Frontal cortex (tissue), 3 donors: ENCODE measurements at regions not wholly inside any gene's neighbourhood (a gene's known extent, or its start where the extent isn't known, plus 50 kb on each side); places are given as distances from the start of the nearest gene placed in this dataset.

Source experiments
- DNase-seq, 2 donors: peaks; one replicate each; pipeline ENCODE4 v3.0.0; 2012; ENCODE audit warnings: low spot score in 2 of 2
- FAIRE-seq: peaks from 2 replicates; lab custom pipeline; 2012; peaks lifted over from hg19 to GRCh38; lab: Jason Lieb, UNC
- donor health status: control.
- donor health status: control.
- donor health status: control.

- DNase-seq: no peak
- FAIRE-seq: no peak
These were observed 361.4 kb downstream of the CBLL2 start for GRCh38 chrX:22634083-22634482.

GRCh38 chrX:22634751-22635150 is 362.0 kb downstream of the CBLL2 start:
- FAIRE-seq (no peak), DNase-seq (no peak)

- DNase-seq (no peak), FAIRE-seq (no peak)
These were observed 351.5 kb upstream of the DDX53 start for GRCh38 chrX:22648281-22648680.

- FAIRE-seq (no peak), DNase-seq (no peak)
These were observed 349.1 kb upstream of the DDX53 start for GRCh38 chrX:22650691-22651090.

- DNase-seq (peak in 1 of 2 donors; percentile 2), FAIRE-seq (no peak)
These were observed 347.2 kb upstream of the DDX53 start for GRCh38 chrX:22652596-22652995.

GRCh38 chrX:22660756-22661155 is 339.0 kb upstream of the DDX53 start:
- DNase-seq (no peak), FAIRE-seq (no peak)

GRCh38 chrX:22662776-22663175 is 337.0 kb upstream of the DDX53 start:
- FAIRE-seq: no peak
- no peak for DNase-seq

GRCh38 chrX:22664826-22665225 is 334.9 kb upstream of the DDX53 start:
- DNase-seq: no peak
- FAIRE-seq: no peak

GRCh38 chrX:22665818-22666217 is 333.9 kb upstream of the DDX53 start:
- DNase-seq (no peak), FAIRE-seq (no peak)

GRCh38 chrX:22666441-22666840 is 333.3 kb upstream of the DDX53 start:
- FAIRE-seq (no peak), DNase-seq (no peak)

GRCh38 chrX:22674932-22675331 is 324.8 kb upstream of the DDX53 start:
- FAIRE-seq: no peak
- no peak for DNase-seq

GRCh38 chrX:22686138-22686541 is 313.6 kb upstream of the DDX53 start:
- no peak for DNase-seq
- FAIRE-seq: no peak

GRCh38 chrX:22689290-22689689 is 310.5 kb upstream of the DDX53 start:
- FAIRE-seq (no peak), DNase-seq (no peak)

GRCh38 chrX:22690116-22690515 is 309.6 kb upstream of the DDX53 start:
- FAIRE-seq (no peak), DNase-seq (no peak)

- FAIRE-seq (no peak), DNase-seq (no peak)
These were observed 307.7 kb upstream of the DDX53 start for GRCh38 chrX:22691966-22692565.

GRCh38 chrX:22698151-22698550 is 301.6 kb upstream of the DDX53 start:
- FAIRE-seq (no peak), DNase-seq (no peak)

- DNase-seq (no peak), FAIRE-seq (no peak)
These were observed 300.1 kb upstream of the DDX53 start for GRCh38 chrX:22699581-22700091.

GRCh38 chrX:22712942-22713341 is 286.8 kb upstream of the DDX53 start:
- FAIRE-seq (no peak), DNase-seq (no peak)

- FAIRE-seq: no peak
- DNase-seq: no peak
These were observed 269.2 kb upstream of the DDX53 start for GRCh38 chrX:22730542-22730941.

- no peak for FAIRE-seq
- no peak for DNase-seq
These were observed 262.2 kb upstream of the DDX53 start for GRCh38 chrX:22737541-22737940.

- no peak for DNase-seq
- FAIRE-seq: no peak
These were observed 260.5 kb upstream of the DDX53 start for GRCh38 chrX:22739276-22739675.

GRCh38 chrX:22740836-22741235 is 258.9 kb upstream of the DDX53 start:
- no peak for FAIRE-seq

More at GRCh38 chrX:22740836-22741235, 258.9 kb upstream of the DDX53 start:
- DNase-seq: no peak
